Mesodermal cell (in vitro differentiated cells): ENCODE measurements at regions not wholly inside any gene's neighbourhood (a gene's known extent, or its start where the extent isn't known, plus 50 kb on each side); places are given as distances from the start of the nearest gene placed in this dataset.

ENCODE experiments used
- H3K27ac ChIP-seq: 2 replicates; pipeline ENCODE4 v1.7.0; 2013; ENCODE audit warnings: mild to moderate bottlenecking, low read depth, low read length, moderate library complexity; ENCODE audit not compliant: severe bottlenecking
- H3K36me3 ChIP-seq: 2 replicates; pipeline ENCODE4 v1.7.1; 2013; ENCODE audit warnings: mild to moderate bottlenecking, low read length, moderate library complexity; ENCODE audit not compliant: control insufficient read depth, insufficient read depth
- H3K4me1 ChIP-seq: one replicate; pipeline ENCODE4 v1.7.1; 2013; ENCODE audit warnings: mild to moderate bottlenecking, low read length; ENCODE audit not compliant: insufficient read depth, control insufficient read depth, poor library complexity, severe bottlenecking
- H3K4me3 ChIP-seq: 2 replicates; pipeline ENCODE4 v1.7.0; 2013; ENCODE audit warnings: low read length, control low read depth, mild to moderate bottlenecking; ENCODE audit not compliant: insufficient read depth, poor library complexity, severe bottlenecking; ENCODE audit errors: extremely low read depth
- H3K9me3 ChIP-seq: 2 replicates; pipeline ENCODE4 v1.7.1; 2013; ENCODE audit warnings: mild to moderate bottlenecking, low read length, moderate library complexity; ENCODE audit not compliant: control insufficient read depth
- WGBS, 2 experiments: methylation state at CpG; one replicate each; pipeline ENCODE4 v1.1.5; 2013; ENCODE audit warnings: missing lambda C conversion rate in 2 of 2; ENCODE audit not compliant: insufficient coverage in 2 of 2; 5-methylcytosine and 5-hydroxymethylcytosine counted together

- H3K36me3 ChIP-seq, result no peaks in the 10 kb centered on the region
- WGBS, 2 experiments, result 89 to 90% methylated on average over 10 of the region's 13 CpGs
- no peak overlapping the region for H3K4me3 ChIP-seq
Measured at GRCh38 chr10:78528749-78529204, 495.1 kb downstream of the RPS24 start.

GRCh38 chr10:78529262-78529661 is 495.6 kb downstream of the RPS24 start:
- 60% methylated on average over 1 of the region's 2 CpGs; no CpG with 5 or more reads in 1 of the 2 experiments for WGBS, 2 experiments
- Histone ChIP-seq H3K36me3 (no peaks in the 10 kb centered on the region), H3K9me3 (no peaks in the 10 kb centered on the region), H3K4me3 (no peak overlapping the region), H3K27ac (no peak overlapping the region), H3K4me1 (no peaks in the 10 kb centered on the region)

More at GRCh38 chr10:78528749-78529204, 495.1 kb downstream of the RPS24 start:
- Histone ChIP-seq H3K9me3 (no peaks in the 10 kb centered on the region), H3K27ac (no peak overlapping the region), H3K4me1 (no peaks in the 10 kb centered on the region)

- WGBS, 2 experiments, result 58 to 100% methylated on average over 1 to 2 of the region's 3 CpGs
Measured at GRCh38 chr10:78531088-78531487, 497.4 kb downstream of the RPS24 start.

GRCh38 chr10:78532480-78533042 is 498.9 kb downstream of the RPS24 start:
- Histone ChIP-seq H3K36me3 (no peaks in the 10 kb centered on the region), H3K9me3 (no peaks in the 10 kb centered on the region), H3K4me1 (no peaks in the 10 kb centered on the region), H3K4me3 (no peak overlapping the region), H3K27ac (no peak overlapping the region)
- WGBS, 2 experiments, result 94 to 98% methylated on average over 2 to 3 of the region's 3 CpGs

More at GRCh38 chr10:78531088-78531487, 497.4 kb downstream of the RPS24 start:
- H3K27ac ChIP-seq, result no peak overlapping the region
- H3K4me1 ChIP-seq, result no peaks in the 10 kb centered on the region
- H3K9me3 ChIP-seq, result no peaks in the 10 kb centered on the region
- H3K36me3 ChIP-seq, result no peaks in the 10 kb centered on the region
- H3K4me3 ChIP-seq, result no peak overlapping the region

DNA sequence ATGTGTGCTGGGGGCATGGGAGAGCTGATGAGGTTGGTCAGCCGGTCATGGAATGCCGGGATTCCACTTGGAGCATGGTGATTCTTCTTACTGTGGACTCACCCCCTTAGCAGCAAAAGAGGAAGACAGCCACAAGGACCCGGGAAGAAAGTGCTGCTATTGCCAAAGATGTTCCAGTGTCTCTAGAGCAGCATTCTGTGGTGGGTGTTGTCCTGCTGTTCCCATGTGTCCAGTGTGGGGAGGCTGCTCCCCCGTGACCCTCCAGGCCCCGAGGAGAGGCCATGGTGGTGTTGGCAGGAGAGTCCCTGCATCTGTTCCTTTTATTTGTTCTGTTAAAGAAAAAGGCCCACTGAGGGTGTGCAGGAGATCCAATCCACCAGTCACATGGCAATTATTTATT is 499.4 kb downstream of the RPS24 start:
- H3K36me3 ChIP-seq, result no peaks in the 10 kb centered on the region
- 71 to 81% methylated on average over 3 of the region's 5 CpGs for WGBS, 2 experiments
- no peak overlapping the region for H3K27ac ChIP-seq
- no peaks in the 10 kb centered on the region for H3K4me1 ChIP-seq
- H3K4me3 ChIP-seq, result no peak overlapping the region
- H3K9me3 ChIP-seq, result no peaks in the 10 kb centered on the region

DNA sequence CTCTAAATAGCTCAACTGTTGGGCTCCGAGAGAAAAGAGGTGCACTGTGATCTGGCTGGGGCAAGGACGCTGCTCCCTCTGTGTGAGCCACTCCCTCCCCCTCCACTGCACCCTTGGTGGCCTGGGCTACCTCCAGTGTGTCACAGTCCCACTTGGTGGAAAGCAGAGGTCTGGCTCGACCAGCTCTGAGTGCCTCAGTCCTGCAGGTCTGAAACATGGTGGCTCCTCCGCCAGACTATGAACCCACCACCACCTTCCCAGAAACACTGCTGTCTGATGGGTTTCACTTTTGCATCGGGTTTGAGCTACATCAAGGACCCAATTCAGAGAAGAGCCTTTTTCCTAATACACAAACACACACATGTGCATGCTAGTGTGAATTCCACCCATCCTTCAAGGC is 500.1 kb downstream of the RPS24 start:
- no peaks in the 10 kb centered on the region for H3K36me3 ChIP-seq
- H3K4me3 ChIP-seq, result no peak overlapping the region
- no peaks in the 10 kb centered on the region for H3K9me3 ChIP-seq
- no peaks in the 10 kb centered on the region for H3K4me1 ChIP-seq
- H3K27ac ChIP-seq, result no peak overlapping the region
- WGBS, 2 experiments, result 81 to 88% methylated on average over 5 of the region's 5 CpGs

DNA sequence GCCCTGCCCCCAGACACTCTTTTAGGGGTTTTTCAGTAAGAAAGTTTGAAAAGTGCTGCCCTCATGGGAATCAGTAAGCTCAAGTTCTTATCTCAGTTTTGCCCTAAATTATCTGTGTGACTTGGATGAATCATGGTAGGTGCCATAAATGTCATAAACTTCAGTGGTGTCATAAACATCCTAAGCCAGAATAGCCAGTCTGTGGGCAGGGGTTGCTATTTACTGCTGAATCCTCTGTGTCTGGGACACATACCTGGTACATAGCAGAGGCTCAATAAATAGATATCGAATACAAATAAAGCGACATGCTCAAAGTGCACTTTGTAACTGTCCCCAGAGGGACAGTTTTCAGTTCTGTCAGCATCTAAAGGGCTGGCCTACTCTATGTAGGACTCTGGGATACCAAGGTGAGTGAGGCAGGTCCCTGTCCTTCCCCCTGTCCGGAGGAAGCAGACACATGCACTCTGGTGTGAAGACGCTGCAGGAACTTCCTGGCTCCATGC is 502.1 kb downstream of the RPS24 start:
- WGBS, 2 experiments, result 87 to 95% methylated on average over 4 of the region's 4 CpGs
- no peak overlapping the region for H3K27ac ChIP-seq

DNA sequence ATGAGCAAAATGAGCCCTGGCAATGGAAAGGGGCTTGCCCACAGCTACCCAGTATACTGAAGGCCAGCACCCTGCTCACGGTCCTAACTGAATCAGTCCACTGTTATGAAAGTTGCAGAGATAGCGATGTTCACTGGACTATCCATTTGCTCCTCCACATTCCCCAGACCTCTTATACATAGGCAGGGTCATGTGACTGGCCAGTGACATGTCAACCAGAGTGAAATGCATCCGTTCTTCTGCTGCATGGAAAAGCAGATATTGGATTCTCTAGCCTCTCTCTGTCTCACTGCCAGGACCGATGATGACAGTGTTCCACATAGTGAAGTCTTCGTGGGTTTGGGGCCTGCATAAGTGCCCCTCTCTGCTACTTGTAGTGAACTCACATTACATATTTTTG is 503.4 kb downstream of the RPS24 start:
- Histone ChIP-seq H3K4me3 (no peak overlapping the region), H3K36me3 (no peaks in the 10 kb centered on the region), H3K4me1 (peaks cover 10% of the 10 kb centered on the region), H3K27ac (no peak overlapping the region), H3K9me3 (no peaks in the 10 kb centered on the region)
- 92 to 94% methylated on average over 3 to 4 of the region's 5 CpGs for WGBS, 2 experiments

More for the DNA sequence above, 502.1 kb downstream of the RPS24 start:
- H3K4me1 ChIP-seq, result no peaks in the 10 kb centered on the region
- no peaks in the 10 kb centered on the region for H3K9me3 ChIP-seq
- H3K36me3 ChIP-seq, result no peaks in the 10 kb centered on the region
- no peak overlapping the region for H3K4me3 ChIP-seq

DNA sequence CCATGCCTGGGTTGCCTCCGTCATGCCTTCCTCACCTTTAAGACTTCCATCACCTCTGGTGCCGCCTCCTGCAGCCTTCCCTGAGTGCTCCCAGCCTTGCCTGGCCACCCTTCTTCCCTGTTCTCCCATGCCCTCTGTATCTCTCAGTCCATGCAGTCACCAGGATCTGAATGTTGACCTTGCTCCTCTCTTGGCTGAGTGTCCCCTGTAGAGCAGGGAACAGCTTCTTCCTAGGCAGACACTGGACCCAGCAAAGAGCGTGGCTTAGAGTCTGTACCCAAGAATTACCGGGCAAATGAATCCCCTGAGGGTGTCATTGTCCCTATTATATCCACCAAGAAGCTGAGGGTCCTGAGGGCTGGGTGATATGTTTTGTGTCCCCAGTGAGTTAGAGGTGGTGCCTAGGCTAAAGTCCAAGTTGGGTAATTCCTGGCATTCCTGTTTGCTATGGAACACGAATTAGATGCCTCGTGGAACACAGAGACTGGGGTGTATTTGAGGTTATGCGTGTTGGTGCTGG is 505.6 kb downstream of the RPS24 start:
- H3K4me1 ChIP-seq, result peaks cover 19% of the 10 kb centered on the region
- H3K4me3 ChIP-seq, result no peak overlapping the region
- no peak overlapping the region for H3K27ac ChIP-seq
- no peaks in the 10 kb centered on the region for H3K9me3 ChIP-seq
- 85 to 88% methylated on average over 5 to 6 of the region's 7 CpGs for WGBS, 2 experiments
- no peaks in the 10 kb centered on the region for H3K36me3 ChIP-seq

DNA sequence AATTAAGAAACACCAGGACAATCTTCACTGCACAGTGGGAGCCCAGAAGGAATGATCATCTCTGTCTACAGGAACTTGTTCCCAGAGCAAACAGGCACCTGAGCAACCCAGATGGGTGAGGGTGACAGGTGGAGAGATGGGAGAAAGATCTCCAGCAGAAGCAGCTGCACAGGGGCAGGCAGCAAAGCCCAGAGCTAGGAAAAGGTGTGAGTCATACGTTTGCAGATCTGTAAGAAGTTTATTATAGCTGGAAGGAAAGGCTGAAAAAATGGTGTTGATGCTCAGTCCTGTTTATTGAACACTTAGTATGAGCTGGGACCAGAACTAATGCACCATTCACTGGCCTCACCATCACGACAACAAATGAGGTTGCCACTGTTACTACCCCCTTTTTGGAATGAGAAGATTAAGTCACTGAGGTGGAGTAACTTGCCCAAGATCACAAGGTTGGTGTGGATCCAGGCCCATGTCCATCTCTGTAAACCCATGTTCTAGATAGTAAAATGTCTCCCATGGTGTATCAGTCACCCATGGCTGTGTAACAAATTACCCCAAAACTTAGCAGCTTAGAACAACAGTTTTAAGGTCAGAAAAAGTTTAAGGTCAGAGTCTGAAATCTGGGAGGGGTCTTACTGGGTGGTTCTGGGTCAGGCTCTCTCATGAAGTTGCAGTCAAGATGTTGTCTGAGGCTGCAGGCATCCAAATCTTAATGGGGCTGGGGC is 506.9 kb downstream of the RPS24 start:
- Histone ChIP-seq H3K36me3 (no peaks in the 10 kb centered on the region), H3K9me3 (no peaks in the 10 kb centered on the region), H3K4me1 (peaks cover 19% of the 10 kb centered on the region), H3K4me3 (no peak overlapping the region), H3K27ac (no peak overlapping the region)
- 86 to 90% methylated on average over 2 of the region's 2 CpGs for WGBS, 2 experiments
